MM.1S (cell line): ENCODE measurements at regions not wholly inside any gene's neighbourhood (a gene's known extent, or its start where the extent isn't known, plus 50 kb on each side); places are given as distances from the start of the nearest gene placed in this dataset.

Experiments
- DNase-seq: peaks from one replicate; pipeline ENCODE4 v3.0.0-alpha.2; 2015
- H2AFZ ChIP-seq: fragments of 300-600 bp; sonication (generic); 2 replicates; pipeline ENCODE4 v1.6.0; 2016; ENCODE audit warnings: antibody characterized with exemption, low read length
- H3F3A ChIP-seq: fragments of 300-600 bp; sonication (generic); 2 replicates; pipeline ENCODE4 v1.6.1; 2016; ENCODE audit warnings: mild to moderate bottlenecking, antibody characterized with exemption, low read length, moderate library complexity, mixed read lengths; ENCODE audit not compliant: insufficient read depth
- H3K27ac ChIP-seq: fragments of 300-600 bp; sonication (generic); 2 replicates; pipeline ENCODE4 v1.5.1; 2016; ENCODE audit warnings: mild to moderate bottlenecking, low read length
- H3K27me3 ChIP-seq: fragments of 300-600 bp; sonication (generic); replicated peaks from 2 replicates; pipeline ENCODE4 v1.6.0; 2016; ENCODE audit warnings: low read length; ENCODE audit not compliant: insufficient read depth
- H3K36me3 ChIP-seq: fragments of 300-600 bp; sonication (generic); replicated peaks from 2 replicates; pipeline ENCODE4 v1.6.1; 2016; ENCODE audit warnings: mild to moderate bottlenecking, low read length, mixed read lengths; ENCODE audit not compliant: insufficient read depth
- H3K4me1 ChIP-seq: fragments of 300-600 bp; sonication (generic); 2 replicates; pipeline ENCODE4 v1.6.1; 2016; ENCODE audit warnings: low read length, mixed read lengths
- H3K4me2 ChIP-seq: fragments of 300-600 bp; sonication (generic); 2 replicates; pipeline ENCODE4 v1.6.0; 2016; ENCODE audit warnings: low read depth, low read length
- H3K4me3 ChIP-seq: fragments of 300-600 bp; sonication (generic); 2 replicates; pipeline ENCODE4 v1.5.1; 2016; ENCODE audit warnings: low read length, mixed read lengths
- H3K79me2 ChIP-seq: fragments of 300-600 bp; sonication (generic); 2 replicates; pipeline ENCODE4 v1.6.1; 2016; ENCODE audit warnings: mixed run types, low read length, mixed read lengths
- H3K9ac ChIP-seq: fragments of 300-600 bp; sonication (generic); 2 replicates; pipeline ENCODE4 v1.6.1; 2016; ENCODE audit warnings: low read length, mixed read lengths
- H3K9me2 ChIP-seq: fragments of 300-600 bp; sonication (generic); replicated peaks from 2 replicates; pipeline ENCODE4 v1.6.1; 2016; ENCODE audit warnings: mild to moderate bottlenecking, low read length, mixed read lengths; ENCODE audit not compliant: insufficient read depth
- H3K9me3 ChIP-seq: fragments of 300-600 bp; sonication (generic); replicated peaks from 2 replicates; pipeline ENCODE4 v1.6.1; 2016; ENCODE audit warnings: mild to moderate bottlenecking, low read length, mixed read lengths; ENCODE audit not compliant: insufficient read depth
- H4K20me1 ChIP-seq: fragments of 300-600 bp; sonication (generic); 2 replicates; pipeline ENCODE4 v1.6.1; 2016; ENCODE audit warnings: mild to moderate bottlenecking, low read length, moderate library complexity, mixed read lengths; ENCODE audit not compliant: insufficient read depth
- EZH2 ChIP-seq: fragments of 300-600 bp; sonication (generic); optimal IDR thresholded peaks from 2 replicates; pipeline ENCODE3; 2017; ENCODE audit warnings: low read depth, mild to moderate bottlenecking, antibody characterized with exemption, low read length, mixed read lengths
- EZH2phosphoT487 ChIP-seq: fragments of 300-600 bp; sonication (generic); IDR thresholded peaks from 2 replicates; pipeline ENCODE4 v1.6.1; 2018; ENCODE audit warnings: antibody characterized with exemption, low read length
- TF ChIP-seq, protein P1 (sequence below): fragments of 300-600 bp; sonication (generic); IDR thresholded peaks from 2 replicates; pipeline ENCODE4 v1.5.1; 2016; ENCODE audit warnings: antibody characterized with exemption, low read length, mixed read lengths

- no peaks in the 10 kb centered on the region for H3K9me3 ChIP-seq
- no peak overlapping the region for H3K9ac ChIP-seq
- no peaks in the 10 kb centered on the region for H3K4me1 ChIP-seq
- no peak for DNase-seq
- H3K27ac ChIP-seq: no peak overlapping the region
- H2AFZ ChIP-seq: no peak overlapping the region
- H3K27me3 ChIP-seq: no peaks in the 10 kb centered on the region
- no peaks in the 10 kb centered on the region for H3K36me3 ChIP-seq
- no peaks in the 10 kb centered on the region for H4K20me1 ChIP-seq
- H3K4me2 ChIP-seq: no peak overlapping the region
- H3F3A ChIP-seq: no peaks in the 10 kb centered on the region
- no peaks in the 10 kb centered on the region for H3K9me2 ChIP-seq
- TF ChIP-seq, protein P1, sequence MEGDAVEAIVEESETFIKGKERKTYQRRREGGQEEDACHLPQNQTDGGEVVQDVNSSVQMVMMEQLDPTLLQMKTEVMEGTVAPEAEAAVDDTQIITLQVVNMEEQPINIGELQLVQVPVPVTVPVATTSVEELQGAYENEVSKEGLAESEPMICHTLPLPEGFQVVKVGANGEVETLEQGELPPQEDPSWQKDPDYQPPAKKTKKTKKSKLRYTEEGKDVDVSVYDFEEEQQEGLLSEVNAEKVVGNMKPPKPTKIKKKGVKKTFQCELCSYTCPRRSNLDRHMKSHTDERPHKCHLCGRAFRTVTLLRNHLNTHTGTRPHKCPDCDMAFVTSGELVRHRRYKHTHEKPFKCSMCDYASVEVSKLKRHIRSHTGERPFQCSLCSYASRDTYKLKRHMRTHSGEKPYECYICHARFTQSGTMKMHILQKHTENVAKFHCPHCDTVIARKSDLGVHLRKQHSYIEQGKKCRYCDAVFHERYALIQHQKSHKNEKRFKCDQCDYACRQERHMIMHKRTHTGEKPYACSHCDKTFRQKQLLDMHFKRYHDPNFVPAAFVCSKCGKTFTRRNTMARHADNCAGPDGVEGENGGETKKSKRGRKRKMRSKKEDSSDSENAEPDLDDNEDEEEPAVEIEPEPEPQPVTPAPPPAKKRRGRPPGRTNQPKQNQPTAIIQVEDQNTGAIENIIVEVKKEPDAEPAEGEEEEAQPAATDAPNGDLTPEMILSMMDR: no peak
- no peak overlapping the region for H3K4me3 ChIP-seq
- no peaks in the 10 kb centered on the region for H3K79me2 ChIP-seq
These were observed 2332.1 kb downstream of the PCDH7 start for GRCh38 chr4:33052241-33052640.

GRCh38 chr4:33054161-33054560 lies 2334.0 kb downstream of the PCDH7 start:
- Histone ChIP-seq H3K27ac (no peak overlapping the region), H2AFZ (no peak overlapping the region), H3K4me3 (no peak overlapping the region), H3K4me2 (no peak overlapping the region), H3K9me2 (no peaks in the 10 kb centered on the region), H3K36me3 (no peaks in the 10 kb centered on the region), H3K4me1 (no peaks in the 10 kb centered on the region), H3K9me3 (no peaks in the 10 kb centered on the region), H3F3A (no peaks in the 10 kb centered on the region), H3K9ac (no peak overlapping the region), H3K79me2 (no peaks in the 10 kb centered on the region), H4K20me1 (no peaks in the 10 kb centered on the region), H3K27me3 (no peaks in the 10 kb centered on the region)
- DNase-seq: no peak
- TF ChIP-seq, protein P1: no peak
- no peak for TF ChIP-seq EZH2phosphoT487
- TF ChIP-seq EZH2: no peak

GRCh38 chr4:33054656-33055196 lies 2334.6 kb downstream of the PCDH7 start:
- Histone ChIP-seq H3K79me2 (no peaks in the 10 kb centered on the region), H4K20me1 (no peaks in the 10 kb centered on the region), H3K4me2 (no peak overlapping the region), H3K9ac (no peak overlapping the region), H3K4me3 (no peak overlapping the region), H3K27me3 (no peaks in the 10 kb centered on the region), H3K4me1 (no peaks in the 10 kb centered on the region), H3K9me2 (no peaks in the 10 kb centered on the region), H3K36me3 (no peaks in the 10 kb centered on the region), H2AFZ (no peak overlapping the region), H3K9me3 (no peaks in the 10 kb centered on the region), H3K27ac (no peak overlapping the region), H3F3A (no peaks in the 10 kb centered on the region)
- TF ChIP-seq EZH2phosphoT487 (no peak), EZH2 (no peak)
- TF ChIP-seq, protein P1: no peak
- no peak for DNase-seq
